Endothelial cell (in vitro differentiated cells): ENCODE measurements at regions not wholly inside any gene's neighbourhood (a gene's known extent, or its start where the extent isn't known, plus 50 kb on each side); places are given as distances from the start of the nearest gene placed in this dataset.

Experiments used
- DNase-seq: peaks from one replicate; pipeline ENCODE4 v3.0.0; 2021; ENCODE audit warnings: low spot score
- H3K27ac Mint-ChIP-seq: one replicate; pipeline ENCODE4 v1.8.0; 2021; ENCODE audit warnings: mixed read lengths, inconsistent platforms; ENCODE audit not compliant: unreplicated experiment
- H3K27me3 Mint-ChIP-seq: one replicate; pipeline ENCODE4 v1.8.0; 2021; ENCODE audit warnings: mild to moderate bottlenecking, moderate library complexity, mixed read lengths, inconsistent platforms; ENCODE audit not compliant: unreplicated experiment
- H3K36me3 Mint-ChIP-seq: one replicate; pipeline ENCODE4 v1.8.0; 2021; ENCODE audit warnings: mild to moderate bottlenecking, low read depth, mixed read lengths, inconsistent platforms; ENCODE audit not compliant: unreplicated experiment
- H3K4me1 Mint-ChIP-seq: one replicate; pipeline ENCODE4 v1.8.0; 2021; ENCODE audit warnings: mild to moderate bottlenecking, mixed read lengths, inconsistent platforms; ENCODE audit not compliant: unreplicated experiment
- H3K4me3 Mint-ChIP-seq: one replicate; pipeline ENCODE4 v1.8.0; 2021; ENCODE audit warnings: mild to moderate bottlenecking, mixed read lengths, inconsistent platforms; ENCODE audit not compliant: unreplicated experiment
- H3K9me3 Mint-ChIP-seq: one replicate; pipeline ENCODE4 v1.8.0; 2021; ENCODE audit warnings: mixed read lengths, inconsistent platforms; ENCODE audit not compliant: unreplicated experiment
- TF ChIP-seq, protein P1 (sequence below): fragments of 200-600 bp; sonication (generic); IDR thresholded peaks from one replicate; pipeline ENCODE4 v1.5.0; 2021; ENCODE audit warnings: antibody characterized with exemption; ENCODE audit not compliant: unreplicated experiment

DNA sequence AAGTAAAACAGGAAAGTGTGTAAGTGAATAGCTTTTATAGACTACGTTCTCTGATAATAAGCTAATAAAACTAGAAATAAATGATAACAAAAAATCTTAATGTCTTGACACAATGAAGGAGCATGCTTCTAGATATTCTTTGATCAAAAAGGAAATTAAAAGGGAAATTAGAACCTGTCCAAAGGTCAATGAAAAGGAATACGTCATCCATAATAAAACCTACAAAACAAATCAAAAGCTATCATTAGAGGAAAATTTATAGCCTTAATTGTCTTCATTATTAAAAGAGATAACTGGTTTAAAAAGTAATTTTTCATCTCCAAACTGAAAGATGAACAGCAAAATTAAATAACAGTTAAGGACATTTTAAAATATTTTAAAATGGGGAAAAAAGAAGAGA lies 196.3 kb upstream of the BTBD3 start:
- no peak overlapping the region for H3K27ac Mint-ChIP-seq
- DNase-seq: no peak
- TF ChIP-seq, protein P1, sequence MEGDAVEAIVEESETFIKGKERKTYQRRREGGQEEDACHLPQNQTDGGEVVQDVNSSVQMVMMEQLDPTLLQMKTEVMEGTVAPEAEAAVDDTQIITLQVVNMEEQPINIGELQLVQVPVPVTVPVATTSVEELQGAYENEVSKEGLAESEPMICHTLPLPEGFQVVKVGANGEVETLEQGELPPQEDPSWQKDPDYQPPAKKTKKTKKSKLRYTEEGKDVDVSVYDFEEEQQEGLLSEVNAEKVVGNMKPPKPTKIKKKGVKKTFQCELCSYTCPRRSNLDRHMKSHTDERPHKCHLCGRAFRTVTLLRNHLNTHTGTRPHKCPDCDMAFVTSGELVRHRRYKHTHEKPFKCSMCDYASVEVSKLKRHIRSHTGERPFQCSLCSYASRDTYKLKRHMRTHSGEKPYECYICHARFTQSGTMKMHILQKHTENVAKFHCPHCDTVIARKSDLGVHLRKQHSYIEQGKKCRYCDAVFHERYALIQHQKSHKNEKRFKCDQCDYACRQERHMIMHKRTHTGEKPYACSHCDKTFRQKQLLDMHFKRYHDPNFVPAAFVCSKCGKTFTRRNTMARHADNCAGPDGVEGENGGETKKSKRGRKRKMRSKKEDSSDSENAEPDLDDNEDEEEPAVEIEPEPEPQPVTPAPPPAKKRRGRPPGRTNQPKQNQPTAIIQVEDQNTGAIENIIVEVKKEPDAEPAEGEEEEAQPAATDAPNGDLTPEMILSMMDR: no peak
- no peak overlapping the region for H3K4me3 Mint-ChIP-seq
- H3K27me3 Mint-ChIP-seq: no peaks in the 10 kb centered on the region
- no peaks in the 10 kb centered on the region for H3K9me3 Mint-ChIP-seq
- H3K4me1 Mint-ChIP-seq: peaks cover under 1% of the 10 kb centered on the region
- no peaks in the 10 kb centered on the region for H3K36me3 Mint-ChIP-seq

DNA sequence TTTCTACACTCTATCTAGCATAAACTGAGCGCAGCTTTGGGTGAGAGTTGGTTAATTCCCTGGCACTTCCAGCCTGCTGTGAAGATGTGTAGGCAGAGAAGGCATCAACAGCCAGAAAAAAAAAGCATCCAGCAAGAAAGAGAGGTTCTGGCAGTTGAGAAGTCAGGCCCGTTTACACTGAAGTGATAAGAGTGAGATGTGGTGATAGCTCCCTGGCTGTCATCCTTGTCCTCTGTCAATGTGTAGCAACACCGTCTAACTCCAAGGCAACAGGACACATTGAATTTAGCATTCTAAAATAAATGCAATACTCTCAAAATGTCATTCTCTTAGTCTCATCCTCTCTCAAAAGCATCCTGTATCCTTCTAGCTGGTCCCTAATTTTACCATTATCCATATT lies 193.6 kb upstream of the BTBD3 start:
- TF ChIP-seq, protein P1: no peak
- no peak overlapping the region for H3K4me3 Mint-ChIP-seq
- no peaks in the 10 kb centered on the region for H3K36me3 Mint-ChIP-seq
- no peaks in the 10 kb centered on the region for H3K9me3 Mint-ChIP-seq
- no peak for DNase-seq
- H3K4me1 Mint-ChIP-seq: no peaks in the 10 kb centered on the region
- no peaks in the 10 kb centered on the region for H3K27me3 Mint-ChIP-seq
- no peak overlapping the region for H3K27ac Mint-ChIP-seq

DNA sequence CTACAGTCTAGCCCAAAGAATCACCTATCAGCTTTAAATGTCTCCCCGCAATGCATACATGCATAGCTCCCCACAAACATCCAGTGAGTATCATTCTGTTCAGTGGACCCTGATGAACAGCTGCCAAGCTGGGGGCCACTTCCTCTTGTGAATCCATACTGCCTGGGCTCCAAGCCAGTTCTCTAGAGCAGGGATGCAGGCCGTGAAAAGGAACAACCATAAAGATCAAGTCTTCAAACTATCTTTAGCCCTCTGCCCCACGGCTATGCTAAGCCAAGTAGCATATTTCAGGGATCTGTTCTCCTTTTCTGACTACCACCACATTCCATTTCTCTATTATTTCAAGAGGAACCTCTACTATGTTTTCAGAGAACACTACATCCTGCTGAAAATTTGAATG lies 191.7 kb upstream of the BTBD3 start:
- Mint-ChIP-seq H3K4me1 (no peaks in the 10 kb centered on the region), H3K9me3 (no peaks in the 10 kb centered on the region), H3K27me3 (no peaks in the 10 kb centered on the region), H3K36me3 (no peaks in the 10 kb centered on the region), H3K4me3 (no peak overlapping the region), H3K27ac (no peak overlapping the region)
- no peak for DNase-seq
- TF ChIP-seq, protein P1: no peak

DNA sequence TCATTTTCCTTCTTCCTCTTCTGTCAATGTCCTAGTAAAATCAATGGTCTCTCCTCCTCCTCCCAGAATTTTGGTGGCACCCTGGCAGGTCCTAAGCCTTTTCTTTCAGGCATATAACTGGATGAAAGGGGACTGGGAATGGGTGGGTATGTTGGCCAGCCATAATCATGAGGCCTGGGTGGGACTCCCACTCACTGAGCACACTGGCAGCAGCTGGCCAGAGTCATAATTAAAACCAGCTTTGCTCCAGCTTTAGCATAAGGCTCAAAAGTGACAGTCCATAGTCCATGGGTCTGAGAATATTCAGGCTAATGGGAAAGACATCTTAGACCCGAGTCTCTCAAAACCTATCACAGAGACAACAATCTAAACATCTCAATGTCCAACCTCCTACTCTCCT lies 190.0 kb upstream of the BTBD3 start:
- Mint-ChIP-seq H3K27ac (no peak overlapping the region), H3K4me1 (no peaks in the 10 kb centered on the region), H3K9me3 (no peaks in the 10 kb centered on the region), H3K4me3 (no peak overlapping the region), H3K36me3 (no peaks in the 10 kb centered on the region), H3K27me3 (no peaks in the 10 kb centered on the region)
- TF ChIP-seq, protein P1: no peak
- no peak for DNase-seq

DNA sequence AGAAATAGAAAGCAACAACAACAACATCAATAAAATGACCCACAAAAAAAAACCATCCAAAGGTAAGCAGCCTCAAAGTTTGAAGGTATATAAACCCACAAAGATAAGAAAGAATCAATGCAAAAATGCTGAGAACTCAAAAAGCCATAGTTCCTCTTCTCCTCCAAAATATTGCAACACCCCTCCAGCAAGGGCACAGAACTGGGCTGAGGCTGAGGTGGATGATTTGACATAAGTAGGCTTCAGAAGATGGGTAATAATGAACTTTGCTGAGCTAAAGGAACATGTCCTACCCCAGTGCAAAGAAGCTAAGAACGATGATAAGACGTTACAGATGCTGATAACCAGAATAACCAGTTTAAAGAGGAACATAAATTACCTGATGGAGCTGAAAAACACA lies 188.8 kb upstream of the BTBD3 start:
- DNase-seq: no peak

More for the DNA sequence above, 188.8 kb upstream of the BTBD3 start:
- H3K9me3 Mint-ChIP-seq: no peaks in the 10 kb centered on the region
- H3K4me1 Mint-ChIP-seq: no peaks in the 10 kb centered on the region
- TF ChIP-seq, protein P1: no peak
- no peak overlapping the region for H3K4me3 Mint-ChIP-seq
- no peaks in the 10 kb centered on the region for H3K27me3 Mint-ChIP-seq
- H3K27ac Mint-ChIP-seq: no peak overlapping the region
- H3K36me3 Mint-ChIP-seq: no peaks in the 10 kb centered on the region
